ENCODE measurements at regions not wholly inside any gene's neighbourhood (a gene's known extent, or its start where the extent isn't known, plus 50 kb on each side); places are given as distances from the start of the nearest gene placed in this dataset.

DNA sequence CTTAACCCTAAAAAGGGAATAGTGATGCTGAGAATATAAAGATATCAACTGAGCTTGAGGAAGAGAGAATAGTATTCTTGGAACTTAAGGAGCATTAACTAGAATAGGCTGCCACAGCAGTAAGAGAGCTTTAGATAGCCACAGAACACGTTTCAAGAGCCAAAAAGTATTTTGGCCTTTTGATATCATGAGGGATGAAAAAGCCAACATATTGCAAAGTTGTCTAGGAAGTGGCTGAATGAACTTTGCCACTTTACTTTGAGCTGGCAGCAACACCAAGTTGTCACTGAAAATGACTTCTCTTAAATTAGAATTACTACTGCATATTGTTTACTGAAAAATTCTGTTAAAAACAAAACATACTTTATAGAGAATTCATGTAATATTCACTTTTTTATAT lies 1476.2 kb downstream of the MRPL39 start:
- TF ChIP-seq HNF4G (IDR thresholded peaks at IDR 0.05) (no peak), EGR1 (IDR thresholded peaks at IDR 0.05; ENCODE audit: low read depth in 2 of 2) (no peak), YY1 (IDR thresholded peaks at IDR 0.05) (no peak), RXRA (IDR thresholded peaks at IDR 0.05) (no peak), RAD21 (IDR thresholded peaks at IDR 0.05) (no peak), FOXA2 (IDR thresholded peaks at IDR 0.05) (no peak), SP1 (IDR thresholded peaks at IDR 0.05) (no peak), JUND (IDR thresholded peaks at IDR 0.05) (no peak)
- TF ChIP-seq, protein P1, sequence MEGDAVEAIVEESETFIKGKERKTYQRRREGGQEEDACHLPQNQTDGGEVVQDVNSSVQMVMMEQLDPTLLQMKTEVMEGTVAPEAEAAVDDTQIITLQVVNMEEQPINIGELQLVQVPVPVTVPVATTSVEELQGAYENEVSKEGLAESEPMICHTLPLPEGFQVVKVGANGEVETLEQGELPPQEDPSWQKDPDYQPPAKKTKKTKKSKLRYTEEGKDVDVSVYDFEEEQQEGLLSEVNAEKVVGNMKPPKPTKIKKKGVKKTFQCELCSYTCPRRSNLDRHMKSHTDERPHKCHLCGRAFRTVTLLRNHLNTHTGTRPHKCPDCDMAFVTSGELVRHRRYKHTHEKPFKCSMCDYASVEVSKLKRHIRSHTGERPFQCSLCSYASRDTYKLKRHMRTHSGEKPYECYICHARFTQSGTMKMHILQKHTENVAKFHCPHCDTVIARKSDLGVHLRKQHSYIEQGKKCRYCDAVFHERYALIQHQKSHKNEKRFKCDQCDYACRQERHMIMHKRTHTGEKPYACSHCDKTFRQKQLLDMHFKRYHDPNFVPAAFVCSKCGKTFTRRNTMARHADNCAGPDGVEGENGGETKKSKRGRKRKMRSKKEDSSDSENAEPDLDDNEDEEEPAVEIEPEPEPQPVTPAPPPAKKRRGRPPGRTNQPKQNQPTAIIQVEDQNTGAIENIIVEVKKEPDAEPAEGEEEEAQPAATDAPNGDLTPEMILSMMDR (IDR thresholded peaks at IDR 0.05; ENCODE audit: low read depth, low read length, missing input control), result no peak
- TF ChIP-seq, protein P2, sequence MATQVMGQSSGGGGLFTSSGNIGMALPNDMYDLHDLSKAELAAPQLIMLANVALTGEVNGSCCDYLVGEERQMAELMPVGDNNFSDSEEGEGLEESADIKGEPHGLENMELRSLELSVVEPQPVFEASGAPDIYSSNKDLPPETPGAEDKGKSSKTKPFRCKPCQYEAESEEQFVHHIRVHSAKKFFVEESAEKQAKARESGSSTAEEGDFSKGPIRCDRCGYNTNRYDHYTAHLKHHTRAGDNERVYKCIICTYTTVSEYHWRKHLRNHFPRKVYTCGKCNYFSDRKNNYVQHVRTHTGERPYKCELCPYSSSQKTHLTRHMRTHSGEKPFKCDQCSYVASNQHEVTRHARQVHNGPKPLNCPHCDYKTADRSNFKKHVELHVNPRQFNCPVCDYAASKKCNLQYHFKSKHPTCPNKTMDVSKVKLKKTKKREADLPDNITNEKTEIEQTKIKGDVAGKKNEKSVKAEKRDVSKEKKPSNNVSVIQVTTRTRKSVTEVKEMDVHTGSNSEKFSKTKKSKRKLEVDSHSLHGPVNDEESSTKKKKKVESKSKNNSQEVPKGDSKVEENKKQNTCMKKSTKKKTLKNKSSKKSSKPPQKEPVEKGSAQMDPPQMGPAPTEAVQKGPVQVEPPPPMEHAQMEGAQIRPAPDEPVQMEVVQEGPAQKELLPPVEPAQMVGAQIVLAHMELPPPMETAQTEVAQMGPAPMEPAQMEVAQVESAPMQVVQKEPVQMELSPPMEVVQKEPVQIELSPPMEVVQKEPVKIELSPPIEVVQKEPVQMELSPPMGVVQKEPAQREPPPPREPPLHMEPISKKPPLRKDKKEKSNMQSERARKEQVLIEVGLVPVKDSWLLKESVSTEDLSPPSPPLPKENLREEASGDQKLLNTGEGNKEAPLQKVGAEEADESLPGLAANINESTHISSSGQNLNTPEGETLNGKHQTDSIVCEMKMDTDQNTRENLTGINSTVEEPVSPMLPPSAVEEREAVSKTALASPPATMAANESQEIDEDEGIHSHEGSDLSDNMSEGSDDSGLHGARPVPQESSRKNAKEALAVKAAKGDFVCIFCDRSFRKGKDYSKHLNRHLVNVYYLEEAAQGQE (IDR thresholded peaks at IDR 0.05), result no peak
- TF ChIP-seq, protein P3, sequence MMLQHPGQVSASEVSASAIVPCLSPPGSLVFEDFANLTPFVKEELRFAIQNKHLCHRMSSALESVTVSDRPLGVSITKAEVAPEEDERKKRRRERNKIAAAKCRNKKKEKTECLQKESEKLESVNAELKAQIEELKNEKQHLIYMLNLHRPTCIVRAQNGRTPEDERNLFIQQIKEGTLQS (IDR thresholded peaks at IDR 0.05), result no peak
- TF ChIP-seq, protein P4, sequence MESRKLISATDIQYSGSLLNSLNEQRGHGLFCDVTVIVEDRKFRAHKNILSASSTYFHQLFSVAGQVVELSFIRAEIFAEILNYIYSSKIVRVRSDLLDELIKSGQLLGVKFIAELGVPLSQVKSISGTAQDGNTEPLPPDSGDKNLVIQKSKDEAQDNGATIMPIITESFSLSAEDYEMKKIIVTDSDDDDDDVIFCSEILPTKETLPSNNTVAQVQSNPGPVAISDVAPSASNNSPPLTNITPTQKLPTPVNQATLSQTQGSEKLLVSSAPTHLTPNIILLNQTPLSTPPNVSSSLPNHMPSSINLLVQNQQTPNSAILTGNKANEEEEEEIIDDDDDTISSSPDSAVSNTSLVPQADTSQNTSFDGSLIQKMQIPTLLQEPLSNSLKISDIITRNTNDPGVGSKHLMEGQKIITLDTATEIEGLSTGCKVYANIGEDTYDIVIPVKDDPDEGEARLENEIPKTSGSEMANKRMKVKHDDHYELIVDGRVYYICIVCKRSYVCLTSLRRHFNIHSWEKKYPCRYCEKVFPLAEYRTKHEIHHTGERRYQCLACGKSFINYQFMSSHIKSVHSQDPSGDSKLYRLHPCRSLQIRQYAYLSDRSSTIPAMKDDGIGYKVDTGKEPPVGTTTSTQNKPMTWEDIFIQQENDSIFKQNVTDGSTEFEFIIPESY (IDR thresholded peaks at IDR 0.05), result no peak
